ENCODE measurements at regions not wholly inside any gene's neighbourhood (a gene's known extent, or its start where the extent isn't known, plus 50 kb on each side); places are given as distances from the start of the nearest gene placed in this dataset.

GRCh38 chr4:32251926-32252325 is 1531.8 kb downstream of the PCDH7 start:
- H3K4me3 ChIP-seq (ENCODE audit: low read length): no peak overlapping the region
- H3K27me3 ChIP-seq (ENCODE audit: control insufficient read depth, insufficient read depth, low read length): no peaks in the 10 kb centered on the region
- no peaks in the 10 kb centered on the region for H3K4me1 ChIP-seq (ENCODE audit: control insufficient read depth, insufficient read depth, low read length)

GRCh38 chr4:32254216-32254615 is 1534.0 kb downstream of the PCDH7 start:
- no peaks in the 10 kb centered on the region for H3K27me3 ChIP-seq (ENCODE audit: control insufficient read depth, insufficient read depth, low read length)
- H3K4me3 ChIP-seq (ENCODE audit: low read length): no peak overlapping the region
- no peaks in the 10 kb centered on the region for H3K4me1 ChIP-seq (ENCODE audit: control insufficient read depth, insufficient read depth, low read length)
- no peak overlapping the region for H3K9ac ChIP-seq (ENCODE audit: low read depth, low read length)
- H3K9me3 ChIP-seq (replicated peaks; ENCODE audit: low read length): no peaks in the 10 kb centered on the region
- H3K36me3 ChIP-seq (ENCODE audit: insufficient read depth, low read length): no peaks in the 10 kb centered on the region
- H3K4me2 ChIP-seq (ENCODE audit: low read length): no peak overlapping the region

More at GRCh38 chr4:32251926-32252325, 1531.8 kb downstream of the PCDH7 start:
- H3K36me3 ChIP-seq (ENCODE audit: insufficient read depth, low read length): no peaks in the 10 kb centered on the region
- H3K9ac ChIP-seq (ENCODE audit: low read depth, low read length): no peak overlapping the region
- no peaks in the 10 kb centered on the region for H3K9me3 ChIP-seq (replicated peaks; ENCODE audit: low read length)
- H3K4me2 ChIP-seq (ENCODE audit: low read length): no peak overlapping the region

GRCh38 chr4:32258986-32259385 is 1538.8 kb downstream of the PCDH7 start:
- Histone ChIP-seq H3K9ac (ENCODE audit: low read depth, low read length) (no peak overlapping the region), H3K4me1 (ENCODE audit: control insufficient read depth, insufficient read depth, low read length) (no peaks in the 10 kb centered on the region), H3K4me3 (ENCODE audit: low read length) (no peak overlapping the region), H3K4me2 (ENCODE audit: low read length) (no peak overlapping the region), H3K27me3 (ENCODE audit: control insufficient read depth, insufficient read depth, low read length) (no peaks in the 10 kb centered on the region), H3K36me3 (ENCODE audit: insufficient read depth, low read length) (no peaks in the 10 kb centered on the region), H3K9me3 (replicated peaks; ENCODE audit: low read length) (no peaks in the 10 kb centered on the region)

- H3K4me2 ChIP-seq (ENCODE audit: low read length): no peak overlapping the region
- H3K9me3 ChIP-seq (replicated peaks; ENCODE audit: low read length): no peaks in the 10 kb centered on the region
- no peaks in the 10 kb centered on the region for H3K27me3 ChIP-seq (ENCODE audit: control insufficient read depth, insufficient read depth, low read length)
Measured at GRCh38 chr4:32261196-32261595, 1541.0 kb downstream of the PCDH7 start.

GRCh38 chr4:32268863-32269262 is 1548.7 kb downstream of the PCDH7 start:
- no peak overlapping the region for H3K4me3 ChIP-seq (ENCODE audit: low read length)

More at GRCh38 chr4:32261196-32261595, 1541.0 kb downstream of the PCDH7 start:
- H3K9ac ChIP-seq (ENCODE audit: low read depth, low read length): no peak overlapping the region
- no peak overlapping the region for H3K4me3 ChIP-seq (ENCODE audit: low read length)
- no peaks in the 10 kb centered on the region for H3K36me3 ChIP-seq (ENCODE audit: insufficient read depth, low read length)
- H3K4me1 ChIP-seq (ENCODE audit: control insufficient read depth, insufficient read depth, low read length): no peaks in the 10 kb centered on the region

GRCh38 chr4:32290102-32290501 is 1569.9 kb downstream of the PCDH7 start:
- Histone ChIP-seq H3K27me3 (ENCODE audit: control insufficient read depth, insufficient read depth, low read length) (no peaks in the 10 kb centered on the region), H3K9me3 (replicated peaks; ENCODE audit: low read length) (no peaks in the 10 kb centered on the region), H3K4me3 (ENCODE audit: low read length) (no peak overlapping the region)

More at GRCh38 chr4:32268863-32269262, 1548.7 kb downstream of the PCDH7 start:
- H3K4me1 ChIP-seq (ENCODE audit: control insufficient read depth, insufficient read depth, low read length): no peaks in the 10 kb centered on the region
- no peaks in the 10 kb centered on the region for H3K27me3 ChIP-seq (ENCODE audit: control insufficient read depth, insufficient read depth, low read length)
- no peaks in the 10 kb centered on the region for H3K36me3 ChIP-seq (ENCODE audit: insufficient read depth, low read length)
- no peak overlapping the region for H3K4me2 ChIP-seq (ENCODE audit: low read length)
- H3K9me3 ChIP-seq (replicated peaks; ENCODE audit: low read length): no peaks in the 10 kb centered on the region
- no peak overlapping the region for H3K9ac ChIP-seq (ENCODE audit: low read depth, low read length)

GRCh38 chr4:32318926-32319325 is 1598.8 kb downstream of the PCDH7 start:
- Histone ChIP-seq H3K4me3 (ENCODE audit: low read length) (no peak overlapping the region), H3K9me3 (replicated peaks; ENCODE audit: low read length) (no peaks in the 10 kb centered on the region), H3K36me3 (ENCODE audit: insufficient read depth, low read length) (no peaks in the 10 kb centered on the region), H3K4me1 (ENCODE audit: control insufficient read depth, insufficient read depth, low read length) (no peaks in the 10 kb centered on the region), H3K4me2 (ENCODE audit: low read length) (no peak overlapping the region), H3K9ac (ENCODE audit: low read depth, low read length) (no peak overlapping the region), H3K27me3 (ENCODE audit: control insufficient read depth, insufficient read depth, low read length) (no peaks in the 10 kb centered on the region)

More at GRCh38 chr4:32290102-32290501, 1569.9 kb downstream of the PCDH7 start:
- no peak overlapping the region for H3K4me2 ChIP-seq (ENCODE audit: low read length)
- no peaks in the 10 kb centered on the region for H3K36me3 ChIP-seq (ENCODE audit: insufficient read depth, low read length)
- H3K4me1 ChIP-seq (ENCODE audit: control insufficient read depth, insufficient read depth, low read length): no peaks in the 10 kb centered on the region
- H3K9ac ChIP-seq (ENCODE audit: low read depth, low read length): no peak overlapping the region

GRCh38 chr4:32321421-32321820 is 1601.3 kb downstream of the PCDH7 start:
- Histone ChIP-seq H3K4me1 (ENCODE audit: control insufficient read depth, insufficient read depth, low read length) (no peaks in the 10 kb centered on the region), H3K9me3 (replicated peaks; ENCODE audit: low read length) (peaks cover 5% of the 10 kb centered on the region), H3K36me3 (ENCODE audit: insufficient read depth, low read length) (no peaks in the 10 kb centered on the region), H3K4me3 (ENCODE audit: low read length) (no peak overlapping the region), H3K27me3 (ENCODE audit: control insufficient read depth, insufficient read depth, low read length) (no peaks in the 10 kb centered on the region), H3K9ac (ENCODE audit: low read depth, low read length) (no peak overlapping the region), H3K4me2 (ENCODE audit: low read length) (no peak overlapping the region)

GRCh38 chr4:32334759-32335158 is 1614.6 kb downstream of the PCDH7 start:
- Histone ChIP-seq H3K4me2 (ENCODE audit: low read length) (no peak overlapping the region), H3K9me3 (replicated peaks; ENCODE audit: low read length) (no peaks in the 10 kb centered on the region), H3K36me3 (ENCODE audit: insufficient read depth, low read length) (no peaks in the 10 kb centered on the region), H3K27me3 (ENCODE audit: control insufficient read depth, insufficient read depth, low read length) (no peaks in the 10 kb centered on the region), H3K9ac (ENCODE audit: low read depth, low read length) (no peak overlapping the region), H3K4me3 (ENCODE audit: low read length) (no peak overlapping the region), H3K4me1 (ENCODE audit: control insufficient read depth, insufficient read depth, low read length) (no peaks in the 10 kb centered on the region)

GRCh38 chr4:32337403-32337802 is 1617.2 kb downstream of the PCDH7 start:
- Histone ChIP-seq H3K9me3 (replicated peaks; ENCODE audit: low read length) (no peaks in the 10 kb centered on the region), H3K4me2 (ENCODE audit: low read length) (no peak overlapping the region), H3K4me1 (ENCODE audit: control insufficient read depth, insufficient read depth, low read length) (no peaks in the 10 kb centered on the region), H3K27me3 (ENCODE audit: control insufficient read depth, insufficient read depth, low read length) (no peaks in the 10 kb centered on the region), H3K36me3 (ENCODE audit: insufficient read depth, low read length) (no peaks in the 10 kb centered on the region), H3K9ac (ENCODE audit: low read depth, low read length) (no peak overlapping the region), H3K4me3 (ENCODE audit: low read length) (no peak overlapping the region)

- Histone ChIP-seq H3K9me3 (replicated peaks; ENCODE audit: low read length) (no peaks in the 10 kb centered on the region), H3K4me3 (ENCODE audit: low read length) (no peak overlapping the region), H3K36me3 (ENCODE audit: insufficient read depth, low read length) (no peaks in the 10 kb centered on the region), H3K9ac (ENCODE audit: low read depth, low read length) (no peak overlapping the region), H3K4me2 (ENCODE audit: low read length) (no peak overlapping the region), H3K27me3 (ENCODE audit: control insufficient read depth, insufficient read depth, low read length) (no peaks in the 10 kb centered on the region), H3K4me1 (ENCODE audit: control insufficient read depth, insufficient read depth, low read length) (no peaks in the 10 kb centered on the region)
Measured at GRCh38 chr4:32340591-32340990, 1620.4 kb downstream of the PCDH7 start.

- Histone ChIP-seq H3K4me3 (ENCODE audit: low read length) (no peak overlapping the region), H3K9me3 (replicated peaks; ENCODE audit: low read length) (no peaks in the 10 kb centered on the region), H3K36me3 (ENCODE audit: insufficient read depth, low read length) (no peaks in the 10 kb centered on the region), H3K4me1 (ENCODE audit: control insufficient read depth, insufficient read depth, low read length) (no peaks in the 10 kb centered on the region), H3K27me3 (ENCODE audit: control insufficient read depth, insufficient read depth, low read length) (no peaks in the 10 kb centered on the region), H3K4me2 (ENCODE audit: low read length) (no peak overlapping the region), H3K9ac (ENCODE audit: low read depth, low read length) (no peak overlapping the region)
Measured at GRCh38 chr4:32341342-32341741, 1621.2 kb downstream of the PCDH7 start.
